ENCODE measurements at regions not wholly inside any gene's neighbourhood (a gene's known extent, or its start where the extent isn't known, plus 50 kb on each side); places are given as distances from the start of the nearest gene placed in this dataset.

- TF ChIP-seq HOXC10 (CRISPR knock-in tag; IDR thresholded peaks at IDR 0.05) (no peak), RBAK (tag by site-specific recombination; IDR thresholded peaks at IDR 0.05) (no peak), ZNF558 (tag by site-specific recombination; IDR thresholded peaks at IDR 0.05) (no peak), ZNF221 (tag by site-specific recombination; IDR thresholded peaks at IDR 0.05; ENCODE audit: borderline replicate concordance) (no peak), IKZF3 (tag by site-specific recombination; IDR thresholded peaks at IDR 0.05) (no peak), ZNF658 (tag by site-specific recombination; IDR thresholded peaks at IDR 0.05) (no peak), ZBTB17 (tag by site-specific recombination; IDR thresholded peaks at IDR 0.05) (no peak), ZNF24 (tag by site-specific recombination; IDR thresholded peaks at IDR 0.05) (no peak), KLF1 (tag by site-specific recombination; IDR thresholded peaks at IDR 0.05) (no peak), ZFP41 (tag by site-specific recombination; IDR thresholded peaks at IDR 0.05; ENCODE audit: borderline replicate concordance) (no peak), ZNF585B (tag by site-specific recombination; IDR thresholded peaks at IDR 0.05) (no peak), ZNF549 (tag by site-specific recombination; IDR thresholded peaks at IDR 0.05) (no peak), GLIS1 (tag by site-specific recombination; IDR thresholded peaks at IDR 0.05) (no peak)
- TF ChIP-seq, protein P1, sequence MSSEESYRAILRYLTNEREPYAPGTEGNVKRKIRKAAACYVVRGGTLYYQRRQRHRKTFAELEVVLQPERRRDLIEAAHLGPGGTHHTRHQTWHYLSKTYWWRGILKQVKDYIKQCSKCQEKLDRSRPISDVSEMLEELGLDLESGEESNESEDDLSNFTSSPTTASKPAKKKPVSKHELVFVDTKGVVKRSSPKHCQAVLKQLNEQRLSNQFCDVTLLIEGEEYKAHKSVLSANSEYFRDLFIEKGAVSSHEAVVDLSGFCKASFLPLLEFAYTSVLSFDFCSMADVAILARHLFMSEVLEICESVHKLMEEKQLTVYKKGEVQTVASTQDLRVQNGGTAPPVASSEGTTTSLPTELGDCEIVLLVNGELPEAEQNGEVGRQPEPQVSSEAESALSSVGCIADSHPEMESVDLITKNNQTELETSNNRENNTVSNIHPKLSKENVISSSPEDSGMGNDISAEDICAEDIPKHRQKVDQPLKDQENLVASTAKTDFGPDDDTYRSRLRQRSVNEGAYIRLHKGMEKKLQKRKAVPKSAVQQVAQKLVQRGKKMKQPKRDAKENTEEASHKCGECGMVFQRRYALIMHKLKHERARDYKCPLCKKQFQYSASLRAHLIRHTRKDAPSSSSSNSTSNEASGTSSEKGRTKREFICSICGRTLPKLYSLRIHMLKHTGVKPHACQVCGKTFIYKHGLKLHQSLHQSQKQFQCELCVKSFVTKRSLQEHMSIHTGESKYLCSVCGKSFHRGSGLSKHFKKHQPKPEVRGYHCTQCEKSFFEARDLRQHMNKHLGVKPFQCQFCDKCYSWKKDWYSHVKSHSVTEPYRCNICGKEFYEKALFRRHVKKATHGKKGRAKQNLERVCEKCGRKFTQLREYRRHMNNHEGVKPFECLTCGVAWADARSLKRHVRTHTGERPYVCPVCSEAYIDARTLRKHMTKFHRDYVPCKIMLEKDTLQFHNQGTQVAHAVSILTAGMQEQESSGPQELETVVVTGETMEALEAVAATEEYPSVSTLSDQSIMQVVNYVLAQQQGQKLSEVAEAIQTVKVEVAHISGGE (tag by site-specific recombination; conservative IDR thresholded peaks at IDR 0.05; ENCODE audit: low read depth): no peak
- Histone ChIP-seq H3K4me1 (ENCODE audit: control insufficient read depth, insufficient read depth, low read length) (no peaks in the 10 kb centered on the region), H3K27ac (ENCODE audit: extremely low read depth, low read depth, low read length) (no peak overlapping the region), H3K36me3 (ENCODE audit: control insufficient read depth in 2 of 2, insufficient read depth in 1 of 2, low read length in 2 of 2) (no peaks in the 10 kb centered on the region), H3K4me3 (ENCODE audit: low read depth, low read length) (no peak overlapping the region), H3K9me3 (ENCODE audit: control insufficient read depth, insufficient read depth, low read depth, low read length) (no peaks in the 10 kb centered on the region)
- CTCF ChIA-PET: no interaction called here
- POLR2A ChIA-PET: no interaction called here
These were observed 538.2 kb downstream of the GLUD2 start for GRCh38 chrX:121585626-121586025.

- no peaks in the 10 kb centered on the region for H3K9me3 ChIP-seq (ENCODE audit: control insufficient read depth, insufficient read depth, low read depth, low read length)
- POLR2A ChIA-PET: no interaction called here
- TF ChIP-seq ZBTB10 (tag by site-specific recombination; IDR thresholded peaks at IDR 0.05) (no peak), PBX3 (CRISPR knock-in tag; IDR thresholded peaks at IDR 0.05) (no peak), ZBTB6 (tag by site-specific recombination; IDR thresholded peaks at IDR 0.05) (no peak), ZNF513 (tag by site-specific recombination; IDR thresholded peaks at IDR 0.05) (no peak), ZNF548 (tag by site-specific recombination; IDR thresholded peaks at IDR 0.05) (no peak), ZNF175 (tag by site-specific recombination; IDR thresholded peaks at IDR 0.05) (no peak)
- H3K4me1 ChIP-seq (ENCODE audit: control insufficient read depth, insufficient read depth, low read length): no peaks in the 10 kb centered on the region
- CTCF ChIA-PET: no interaction called here
- H3K4me3 ChIP-seq (ENCODE audit: low read depth, low read length): no peak overlapping the region
- H3K27ac ChIP-seq (ENCODE audit: extremely low read depth, low read depth, low read length): no peak overlapping the region
- no peaks in the 10 kb centered on the region for H3K36me3 ChIP-seq (ENCODE audit: control insufficient read depth in 2 of 2, insufficient read depth in 1 of 2, low read length in 2 of 2)
These were observed 545.5 kb downstream of the GLUD2 start for GRCh38 chrX:121592884-121593283.
